Left ventricle myocardium inferior (tissue), 1 donor: ENCODE measurements at regions not wholly inside any gene's neighbourhood (a gene's known extent, or its start where the extent isn't known, plus 50 kb on each side); places are given as distances from the start of the nearest gene placed in this dataset.

ENCODE experiments used
- DNase-seq: peaks from one replicate; pipeline ENCODE4 v3.0.0-alpha.2; 2020
- H3K27ac ChIP-seq: fragments of 200-600 bp; replicated peaks from 2 replicates; pipeline ENCODE4 v1.8.0; 2021
- H3K27me3 ChIP-seq: fragments of 200-600 bp; 2 replicates; pipeline ENCODE4 v1.8.0; 2021; ENCODE audit warnings: low read depth
- H3K36me3 ChIP-seq: fragments of 200-600 bp; 2 replicates; pipeline ENCODE4 v1.8.0; 2021
- H3K4me1 ChIP-seq: fragments of 200-600 bp; 2 replicates; pipeline ENCODE4 v1.8.0; 2021
- H3K4me3 ChIP-seq: fragments of 200-600 bp; 2 replicates; pipeline ENCODE4 v1.8.0; 2021; ENCODE audit warnings: mild to moderate bottlenecking, moderate library complexity
- H3K9me3 ChIP-seq: fragments of 200-600 bp; replicated peaks from 2 replicates; pipeline ENCODE4 v1.8.0; 2021
- CTCF ChIP-seq: fragments of 200-600 bp; IDR thresholded peaks from 2 replicates; pipeline ENCODE4 v1.8.0; 2021; ENCODE audit warnings: antibody characterized with exemption, mild to moderate bottlenecking, borderline replicate concordance
- intact Hi-C: fragments of 100-400 bp; cut with micrococcal nuclease; formaldehyde crosslinking; loops from one replicate; pipeline ENCODE4 v1.11.0; 2022
- donor health status: DM: no; HTN: yes; CAD: no; lungs with severe emphysema.

DNA sequence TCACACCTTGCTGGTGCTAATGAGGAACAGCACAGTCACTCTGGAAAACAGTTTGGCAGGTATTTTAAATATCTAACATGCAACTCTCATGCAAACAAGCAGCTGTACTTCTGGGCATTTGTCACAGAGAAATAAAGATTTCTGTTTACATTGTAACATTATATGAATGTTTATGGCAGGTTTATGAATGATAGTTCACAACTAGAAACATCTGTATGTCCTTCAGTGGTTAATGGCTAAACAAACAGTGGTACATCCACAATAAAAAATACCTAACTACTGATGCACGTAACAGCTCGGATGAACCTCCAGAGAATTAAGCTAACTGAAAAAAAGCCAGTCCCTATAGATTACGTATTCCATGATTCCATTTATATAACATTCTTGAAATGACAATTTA lies 109.6 kb downstream of the GPR37 start:
- no peaks in the 10 kb centered on the region for H3K36me3 ChIP-seq
- no peak for TF ChIP-seq CTCF
- DNase-seq = no peak

DNA sequence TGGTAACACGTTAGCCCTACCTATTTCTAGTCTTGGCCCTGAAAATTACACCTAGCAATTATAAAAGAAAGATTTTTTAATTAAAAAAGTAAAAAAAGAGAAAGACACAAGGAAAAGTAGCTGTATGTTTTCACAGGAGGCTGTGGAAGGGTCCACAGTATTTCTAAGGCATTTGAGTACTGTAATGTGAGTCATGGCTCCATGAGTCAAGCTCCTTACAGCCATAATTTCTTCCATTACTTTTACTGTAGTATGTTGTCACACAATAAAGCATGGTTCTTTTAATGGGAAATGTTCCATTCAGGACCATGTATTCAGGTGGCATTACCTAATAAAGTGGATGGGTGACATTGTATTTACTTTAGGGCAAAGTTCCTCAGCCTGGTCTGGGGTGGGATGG lies 113.4 kb downstream of the GPR37 start:
- intact Hi-C loops = no loop called here
- no peaks in the 10 kb centered on the region for H3K36me3 ChIP-seq
- no peak for DNase-seq
- H3K27ac ChIP-seq = no peak overlapping the region
- H3K9me3 ChIP-seq = no peaks in the 10 kb centered on the region
- H3K27me3 ChIP-seq = no peaks in the 10 kb centered on the region
- H3K4me1 ChIP-seq = no peaks in the 10 kb centered on the region
- no peak overlapping the region for H3K4me3 ChIP-seq
- TF ChIP-seq CTCF = no peak

More for the DNA sequence above, 109.6 kb downstream of the GPR37 start:
- Histone ChIP-seq H3K27me3 (no peaks in the 10 kb centered on the region), H3K27ac (no peak overlapping the region), H3K9me3 (no peaks in the 10 kb centered on the region), H3K4me1 (no peaks in the 10 kb centered on the region), H3K4me3 (no peak overlapping the region)
- intact Hi-C loops = no loop called here

DNA sequence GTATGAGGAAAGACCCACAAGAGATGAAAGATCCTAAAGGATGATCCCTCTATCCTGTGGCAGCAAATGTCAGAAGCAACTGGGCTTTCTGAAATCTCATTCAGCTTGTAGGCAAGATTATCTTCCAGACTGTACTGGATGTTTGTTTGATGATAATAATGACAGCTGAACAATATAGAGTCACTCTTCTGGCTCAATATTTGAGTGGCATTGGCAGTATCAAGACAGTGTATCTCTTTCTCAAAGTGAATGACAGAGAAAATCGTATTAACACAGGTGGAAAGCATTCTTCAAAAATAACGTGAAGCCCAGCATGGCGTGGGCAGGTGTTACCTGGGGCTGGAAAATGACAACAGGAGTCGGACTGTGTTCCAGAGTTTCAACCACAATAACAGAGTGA lies 114.5 kb downstream of the GPR37 start:
- Histone ChIP-seq H3K27ac (no peak overlapping the region), H3K4me1 (no peaks in the 10 kb centered on the region), H3K9me3 (no peaks in the 10 kb centered on the region), H3K27me3 (no peaks in the 10 kb centered on the region), H3K4me3 (no peak overlapping the region), H3K36me3 (no peaks in the 10 kb centered on the region)
- intact Hi-C loops = no loop called here
- DNase-seq = no peak
- TF ChIP-seq CTCF = no peak

- no peaks in the 10 kb centered on the region for H3K27me3 ChIP-seq
- H3K4me3 ChIP-seq = no peak overlapping the region
- no peak for TF ChIP-seq CTCF
- H3K4me1 ChIP-seq = no peaks in the 10 kb centered on the region
- DNase-seq = no peak
- intact Hi-C loops = no loop called here
- H3K36me3 ChIP-seq = no peaks in the 10 kb centered on the region
- no peaks in the 10 kb centered on the region for H3K9me3 ChIP-seq
- H3K27ac ChIP-seq = no peak overlapping the region
Observed at GRCh38 chr7:124649397-124650014, 116.1 kb downstream of the GPR37 start.

DNA sequence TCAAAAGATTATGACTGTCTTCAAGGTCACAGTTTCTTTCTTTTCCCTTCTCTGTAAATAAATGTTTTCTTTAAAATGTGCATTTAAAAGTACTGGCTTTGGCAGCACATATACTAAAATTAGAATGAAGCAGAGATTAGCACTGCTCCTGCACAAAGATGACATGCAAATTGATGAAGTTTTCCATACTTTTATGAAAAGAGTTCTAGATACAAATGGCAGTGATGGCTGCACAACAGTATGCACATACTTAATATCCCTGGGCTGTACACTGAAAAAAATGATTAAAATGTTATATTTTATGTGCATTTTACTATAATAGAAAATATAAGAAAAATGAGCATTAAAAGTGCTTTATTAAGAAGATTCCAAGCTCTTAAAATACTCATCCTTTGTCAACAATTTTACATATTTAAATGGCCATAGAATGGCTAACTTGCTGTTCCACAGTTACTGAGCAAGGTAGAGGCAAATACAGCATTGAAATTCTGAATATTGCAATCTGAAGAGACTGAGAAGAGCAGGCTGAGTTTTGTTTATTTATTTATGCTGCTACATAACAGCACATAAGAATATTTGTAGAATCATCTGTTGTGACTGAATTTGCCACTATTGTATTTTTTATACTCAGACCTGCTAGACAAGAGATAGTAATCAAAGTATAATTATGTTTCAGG lies 117.8 kb downstream of the GPR37 start:
- Histone ChIP-seq H3K9me3 (no peaks in the 10 kb centered on the region), H3K4me1 (no peaks in the 10 kb centered on the region), H3K36me3 (no peaks in the 10 kb centered on the region), H3K27ac (no peak overlapping the region), H3K4me3 (no peak overlapping the region), H3K27me3 (no peaks in the 10 kb centered on the region)
- no peak for DNase-seq
- TF ChIP-seq CTCF = no peak
- intact Hi-C loops = no loop called here
